Thyroid gland (tissue), 4 donors: ENCODE measurements at regions not wholly inside any gene's neighbourhood (a gene's known extent, or its start where the extent isn't known, plus 50 kb on each side); places are given as distances from the start of the nearest gene placed in this dataset.

ENCODE experiments used
- POLR2A ChIP-seq, 2 donors: fragments of 450-650 bp; IDR thresholded peaks; one replicate each; pipeline ENCODE4 v1.6.1; 2017; ENCODE audit warnings: antibody characterized with exemption in 2 of 2, mild to moderate bottlenecking in 2 of 2, moderate library complexity in 1 of 2
- TF ChIP-seq, protein P1 (sequence below), 6 experiments: fragments of 200-600 bp in 3 of 6; fragments of 450-650 bp in 3 of 6; sonication (generic) in 3 of 6; IDR thresholded peaks; one replicate each; pipeline ENCODE4 v1.5.1; 2016 to 2019; ENCODE audit warnings: antibody characterized with exemption in 6 of 6, mild to moderate bottlenecking in 2 of 6, inconsistent platforms in 1 of 6, moderate library complexity in 1 of 6

DNA sequence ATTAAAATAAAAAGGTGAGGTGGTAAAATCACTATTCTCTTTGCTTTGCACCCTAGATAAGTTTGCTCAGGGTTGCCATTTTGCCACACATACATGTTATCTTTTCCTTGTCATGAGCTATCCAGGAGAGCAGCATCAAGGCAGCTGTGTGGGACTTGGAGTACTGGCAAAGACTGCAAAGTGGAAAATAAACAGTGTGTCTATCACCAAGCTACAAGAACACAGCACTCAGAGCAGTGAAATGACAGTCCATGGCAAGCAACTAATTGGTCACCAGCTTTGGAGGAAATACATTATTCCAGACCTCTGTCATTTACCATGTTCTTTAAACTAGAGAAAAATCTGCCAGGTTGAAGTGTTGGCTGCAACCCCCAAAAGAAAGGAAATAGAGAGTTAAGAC, 687.8 kb upstream of the FANCL start:
- TF ChIP-seq, protein P1, sequence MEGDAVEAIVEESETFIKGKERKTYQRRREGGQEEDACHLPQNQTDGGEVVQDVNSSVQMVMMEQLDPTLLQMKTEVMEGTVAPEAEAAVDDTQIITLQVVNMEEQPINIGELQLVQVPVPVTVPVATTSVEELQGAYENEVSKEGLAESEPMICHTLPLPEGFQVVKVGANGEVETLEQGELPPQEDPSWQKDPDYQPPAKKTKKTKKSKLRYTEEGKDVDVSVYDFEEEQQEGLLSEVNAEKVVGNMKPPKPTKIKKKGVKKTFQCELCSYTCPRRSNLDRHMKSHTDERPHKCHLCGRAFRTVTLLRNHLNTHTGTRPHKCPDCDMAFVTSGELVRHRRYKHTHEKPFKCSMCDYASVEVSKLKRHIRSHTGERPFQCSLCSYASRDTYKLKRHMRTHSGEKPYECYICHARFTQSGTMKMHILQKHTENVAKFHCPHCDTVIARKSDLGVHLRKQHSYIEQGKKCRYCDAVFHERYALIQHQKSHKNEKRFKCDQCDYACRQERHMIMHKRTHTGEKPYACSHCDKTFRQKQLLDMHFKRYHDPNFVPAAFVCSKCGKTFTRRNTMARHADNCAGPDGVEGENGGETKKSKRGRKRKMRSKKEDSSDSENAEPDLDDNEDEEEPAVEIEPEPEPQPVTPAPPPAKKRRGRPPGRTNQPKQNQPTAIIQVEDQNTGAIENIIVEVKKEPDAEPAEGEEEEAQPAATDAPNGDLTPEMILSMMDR (IDR thresholded peaks at IDR 0.05): no peak
- TF ChIP-seq POLR2A (IDR thresholded peaks at IDR 0.05): no peak
